Limb (tissue), 2 donors: ENCODE measurements at regions not wholly inside any gene's neighbourhood (a gene's known extent, or its start where the extent isn't known, plus 50 kb on each side); places are given as distances from the start of the nearest gene placed in this dataset.

ENCODE experiments used
- DNase-seq, 2 donors: peaks; one replicate each; pipeline ENCODE4 v3.0.0-alpha.2; 2016; ENCODE audit errors: extremely low spot score in 2 of 2

DNA sequence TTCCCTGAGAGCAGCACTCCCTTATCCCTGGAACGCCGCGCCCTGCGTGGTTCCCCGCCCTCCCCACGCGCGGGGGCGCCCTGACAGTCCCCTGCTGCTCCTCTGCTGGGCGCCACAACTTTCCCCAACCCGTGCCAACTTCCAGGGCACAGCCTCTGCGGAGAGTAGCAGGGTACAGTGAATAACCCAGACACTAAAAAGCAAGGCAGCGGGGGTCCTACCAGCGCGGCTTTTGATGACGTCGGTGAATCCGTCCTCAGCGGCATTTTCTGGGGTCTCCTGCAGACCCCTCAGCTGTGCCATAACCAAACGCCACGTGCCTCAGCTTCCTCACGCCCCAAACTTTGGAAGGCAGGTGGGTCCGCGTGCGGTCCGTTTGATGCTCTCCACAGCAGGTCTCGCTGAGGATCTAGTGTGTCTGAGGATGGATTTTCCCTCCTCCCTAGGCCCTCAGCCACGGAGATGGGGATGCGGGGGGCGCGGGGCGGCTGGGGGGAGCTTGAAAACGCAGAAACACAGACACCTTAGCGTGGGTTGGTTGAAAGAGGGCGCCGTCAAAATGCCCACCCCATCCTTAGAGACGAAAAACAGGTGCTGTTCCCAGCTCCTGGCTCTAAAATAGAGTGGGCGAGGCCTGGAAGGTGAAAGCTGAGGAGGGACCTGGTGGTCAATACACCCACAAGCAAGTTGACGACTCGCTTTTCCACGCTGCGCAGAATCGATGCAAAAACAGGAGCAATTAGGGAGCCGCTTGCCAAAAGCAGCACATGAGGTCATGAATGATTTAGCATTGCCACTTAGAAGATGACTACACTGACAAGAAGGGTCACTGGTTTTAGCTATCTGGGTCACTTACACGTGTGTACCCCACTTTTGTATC is 405.6 kb downstream of the FAM47A start:
- DNase-seq = peak in 1 of 2 donors; percentile 46

DNA sequence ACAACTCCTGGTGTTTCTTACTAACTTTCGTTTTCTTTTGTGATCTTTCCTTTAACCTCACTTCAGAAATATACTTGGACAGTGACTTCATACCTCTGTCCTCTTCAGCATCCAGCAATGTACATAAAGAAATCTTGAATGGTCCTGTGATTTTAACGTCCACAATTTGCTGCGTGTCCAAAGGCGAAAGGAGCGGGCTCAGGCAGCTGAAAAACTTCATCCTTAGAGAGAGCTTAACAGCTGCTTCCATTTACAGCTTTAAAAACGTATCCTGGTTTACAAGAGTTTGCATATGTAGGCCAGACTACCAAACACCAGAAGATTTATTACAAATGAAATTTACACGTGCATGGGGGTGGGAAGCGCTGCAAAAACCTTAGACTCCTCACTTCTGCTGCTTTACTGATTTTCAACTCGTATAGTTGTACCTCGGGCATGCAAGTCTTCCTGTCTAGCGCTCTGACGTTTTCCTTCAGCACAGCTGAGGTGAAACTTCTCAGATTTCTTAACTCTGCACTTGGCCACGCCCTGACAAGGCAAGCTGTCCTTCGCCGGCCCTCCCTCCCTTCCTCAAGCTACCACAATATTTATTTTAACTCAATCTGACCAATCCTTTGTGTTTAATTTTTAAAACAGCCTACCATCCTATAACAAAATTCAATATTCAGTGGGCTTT is 406.4 kb downstream of the FAM47A start:
- DNase-seq = peak; percentile 34 to 47

DNA sequence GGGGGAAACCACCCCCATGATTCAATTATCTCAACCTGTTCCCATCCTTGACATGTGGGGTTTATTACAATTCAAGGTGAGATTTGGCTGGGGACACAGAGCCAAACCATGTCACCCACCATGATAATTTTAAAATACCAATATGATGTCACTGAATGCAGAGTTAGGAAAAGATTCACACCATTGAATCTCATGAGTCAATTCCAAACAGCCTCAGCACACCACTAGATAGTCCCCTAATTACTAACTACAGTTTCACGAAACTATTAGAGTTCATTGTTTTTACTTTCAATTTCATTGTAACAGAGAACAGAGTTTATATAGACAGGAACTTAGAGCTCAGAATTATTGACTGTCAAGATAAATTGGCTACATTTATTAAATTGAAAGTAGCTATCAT is 410.2 kb downstream of the FAM47A start:
- no peak for DNase-seq

DNA sequence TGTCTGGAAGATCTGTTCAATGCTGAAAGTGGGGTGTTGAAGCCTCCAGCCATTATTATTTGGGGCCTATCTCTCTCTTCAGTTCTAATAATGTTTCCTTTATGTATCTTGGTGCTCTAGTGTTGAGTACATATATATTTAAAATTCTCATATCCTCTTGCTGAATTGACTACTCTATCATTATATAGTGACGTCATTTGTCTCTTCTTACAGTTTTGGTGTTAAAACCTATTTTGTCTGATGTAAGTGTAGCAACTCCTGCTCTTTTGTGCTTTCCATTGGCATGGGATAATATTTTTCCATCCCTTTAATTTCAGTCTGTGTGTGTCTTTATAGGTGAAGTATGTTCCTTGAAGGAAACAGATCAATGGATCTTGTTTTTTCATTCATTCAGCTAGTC is 446.0 kb downstream of the FAM47A start:
- DNase-seq = no peak
